Liver (tissue), 8 donors: ENCODE measurements at regions not wholly inside any gene's neighbourhood (a gene's known extent, or its start where the extent isn't known, plus 50 kb on each side); places are given as distances from the start of the nearest gene placed in this dataset.

ENCODE experiments used
- DNase-seq: peaks from one replicate; pipeline ENCODE4 v3.0.0-alpha.2; 2017; ENCODE audit warnings: low spot score
- H3K27ac ChIP-seq, 2 donors: one replicate each; pipeline ENCODE4 v1.7.0; 2013; ENCODE audit warnings: inconsistent platforms in 2 of 2, low read length in 2 of 2, control low read depth in 1 of 2, low read depth in 1 of 2, mild to moderate bottlenecking in 1 of 2
- H3K27me3 ChIP-seq, 4 donors: one replicate each; pipeline versions ENCODE4 v1.6.1 to v1.7.0; 2013; ENCODE audit warnings: low read length in 3 of 4, inconsistent platforms in 1 of 4, mild to moderate bottlenecking in 1 of 4, moderate library complexity in 1 of 4; ENCODE audit not compliant: control insufficient read depth in 4 of 4, insufficient read depth in 4 of 4
- H3K36me3 ChIP-seq, 4 donors: one replicate each; pipeline versions ENCODE4 v1.6.1 to v1.7.0; 2013; ENCODE audit warnings: low read length in 3 of 4, mild to moderate bottlenecking in 3 of 4, low read depth in 1 of 4, moderate library complexity in 1 of 4; ENCODE audit not compliant: control insufficient read depth in 4 of 4, insufficient read depth in 3 of 4
- H3K4me1 ChIP-seq, 4 donors: one replicate each; pipeline versions ENCODE4 v1.6.1 to v1.7.0; 2013; ENCODE audit warnings: low read length in 3 of 4, mild to moderate bottlenecking in 3 of 4, moderate library complexity in 1 of 4; ENCODE audit not compliant: control insufficient read depth in 4 of 4, insufficient read depth in 4 of 4
- H3K4me3 ChIP-seq, 3 donors: one replicate each; pipeline versions ENCODE4 v1.6.1 to v1.7.0; 2013; ENCODE audit warnings: low read length in 3 of 3, control low read depth in 1 of 3, low read depth in 1 of 3, mild to moderate bottlenecking in 1 of 3
- H3K9ac ChIP-seq, 2 donors: one replicate each; pipeline ENCODE4 v1.7.0; 2013; ENCODE audit warnings: low read length in 2 of 2, mild to moderate bottlenecking in 2 of 2, moderate library complexity in 2 of 2, control low read depth in 1 of 2, low read depth in 1 of 2
- H3K9me3 ChIP-seq, 4 donors: one replicate each; pipeline versions ENCODE4 v1.6.1 to v1.7.0; 2013; ENCODE audit warnings: low read length in 3 of 4; ENCODE audit not compliant: control insufficient read depth in 4 of 4
- EGR1 ChIP-seq, 2 donors: IDR thresholded peaks; 2 replicates each; pipeline ENCODE4 v1.6.1; 2016 to 2018; ENCODE audit warnings: antibody characterized with exemption in 2 of 2, low read depth in 2 of 2
- FOXA1 ChIP-seq: IDR thresholded peaks from 2 replicates; pipeline ENCODE4 v1.6.1; 2016; ENCODE audit warnings: antibody characterized with exemption
- FOXA2 ChIP-seq: IDR thresholded peaks from 2 replicates; pipeline ENCODE4 v1.6.1; 2016; ENCODE audit warnings: antibody characterized with exemption
- GABPA ChIP-seq, 2 donors: IDR thresholded peaks in 1 of 2; conservative IDR thresholded peaks in 1 of 2; 2 replicates each; pipeline ENCODE4 v1.6.1; 2016; ENCODE audit warnings: antibody characterized with exemption in 2 of 2, mild to moderate bottlenecking in 1 of 2, moderate library complexity in 1 of 2
- HNF4A ChIP-seq, 2 donors: conservative IDR thresholded peaks; 2 replicates each; pipeline ENCODE4 v1.6.1; 2016; ENCODE audit warnings: antibody characterized with exemption in 2 of 2, mild to moderate bottlenecking in 2 of 2
- HNF4G ChIP-seq: IDR thresholded peaks from 2 replicates; pipeline ENCODE4 v1.6.1; 2016; ENCODE audit warnings: antibody characterized with exemption
- MAX ChIP-seq: IDR thresholded peaks from 2 replicates; pipeline ENCODE4 v1.6.1; 2016; ENCODE audit warnings: antibody characterized with exemption
- NR2F2 ChIP-seq: IDR thresholded peaks from 2 replicates; pipeline ENCODE4 v1.6.1; 2016; ENCODE audit warnings: antibody characterized with exemption
- RAD21 ChIP-seq, 2 donors: IDR thresholded peaks; 2 replicates each; pipeline ENCODE4 v1.6.1; 2016; ENCODE audit warnings: antibody characterized with exemption in 2 of 2, mild to moderate bottlenecking in 2 of 2
- RXRA ChIP-seq, 2 donors: IDR thresholded peaks; 2 replicates each; pipeline ENCODE4 v1.6.1; 2017 to 2018; ENCODE audit warnings: antibody characterized with exemption in 2 of 2, mild to moderate bottlenecking in 1 of 2
- SP1 ChIP-seq: IDR thresholded peaks from 2 replicates; pipeline ENCODE4 v1.6.1; 2018; ENCODE audit warnings: antibody characterized with exemption, mild to moderate bottlenecking
- TAF1 ChIP-seq: conservative IDR thresholded peaks from 2 replicates; pipeline ENCODE4 v1.6.1; 2016; ENCODE audit warnings: antibody characterized with exemption, mild to moderate bottlenecking
- YY1 ChIP-seq: IDR thresholded peaks from 2 replicates; pipeline ENCODE4 v1.6.1; 2016; ENCODE audit warnings: antibody characterized with exemption, mild to moderate bottlenecking
- WGBS: extraction: QIAGEN DNeasy Blood & Tissue Kit; methylation state at CpG from one replicate; pipeline ENCODE4 v1.1.7; 2013; 5-methylcytosine and 5-hydroxymethylcytosine counted together
- TF ChIP-seq, protein P1 (sequence below): fragments of 150-350 bp; IDR thresholded peaks from 2 replicates; pipeline ENCODE4 v1.5.1; 2017; ENCODE audit warnings: improper control_type of control experiment, low read depth, low read length; ENCODE audit not compliant: missing input control
- TF ChIP-seq, protein P2 (sequence below): IDR thresholded peaks from 2 replicates; pipeline ENCODE4 v1.6.1; 2016; ENCODE audit warnings: antibody characterized with exemption
- donor health status: healthy.
- donor health status: healthy.
- donor health status: healthy.
- donor health status: healthy.
- donor health status: healthy.

DNA sequence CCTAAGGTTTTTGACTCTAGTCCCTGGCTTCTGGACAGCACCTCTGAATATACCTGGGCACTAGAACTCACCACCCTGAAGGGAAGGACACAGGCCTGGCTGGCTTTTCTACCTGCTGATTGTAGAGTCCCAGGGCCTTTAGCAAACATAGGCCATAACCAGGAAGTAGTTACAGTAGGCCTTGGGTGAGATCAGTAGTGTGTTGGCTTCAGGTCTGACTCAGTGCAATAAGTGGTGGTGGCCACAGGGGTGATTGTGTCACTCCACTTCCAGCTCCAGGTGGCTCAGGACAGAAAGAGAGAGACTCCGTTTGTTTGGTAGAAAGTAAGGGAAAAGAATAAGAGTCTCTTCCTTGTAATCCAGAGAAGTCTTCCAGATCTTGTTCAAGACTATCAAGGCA lies 101.7 kb upstream of the LGALSL start:
- Histone ChIP-seq H3K4me3 (no peak overlapping the region), H3K9me3 (no peaks in the 10 kb centered on the region), H3K9ac (no peak overlapping the region), H3K36me3 (no peaks in the 10 kb centered on the region), H3K4me1 (no peaks in the 10 kb centered on the region), H3K27me3 (no peaks in the 10 kb centered on the region), H3K27ac (no peak overlapping the region)
- WGBS: 96% methylated on average over 1 of the region's 1 CpG
- no peak for DNase-seq
- TF ChIP-seq TAF1: no peak
- TF ChIP-seq FOXA1: no peak
- no peak for TF ChIP-seq RXRA (IDR thresholded peaks at IDR 0.05)
- TF ChIP-seq YY1: no peak
- TF ChIP-seq, protein P1, sequence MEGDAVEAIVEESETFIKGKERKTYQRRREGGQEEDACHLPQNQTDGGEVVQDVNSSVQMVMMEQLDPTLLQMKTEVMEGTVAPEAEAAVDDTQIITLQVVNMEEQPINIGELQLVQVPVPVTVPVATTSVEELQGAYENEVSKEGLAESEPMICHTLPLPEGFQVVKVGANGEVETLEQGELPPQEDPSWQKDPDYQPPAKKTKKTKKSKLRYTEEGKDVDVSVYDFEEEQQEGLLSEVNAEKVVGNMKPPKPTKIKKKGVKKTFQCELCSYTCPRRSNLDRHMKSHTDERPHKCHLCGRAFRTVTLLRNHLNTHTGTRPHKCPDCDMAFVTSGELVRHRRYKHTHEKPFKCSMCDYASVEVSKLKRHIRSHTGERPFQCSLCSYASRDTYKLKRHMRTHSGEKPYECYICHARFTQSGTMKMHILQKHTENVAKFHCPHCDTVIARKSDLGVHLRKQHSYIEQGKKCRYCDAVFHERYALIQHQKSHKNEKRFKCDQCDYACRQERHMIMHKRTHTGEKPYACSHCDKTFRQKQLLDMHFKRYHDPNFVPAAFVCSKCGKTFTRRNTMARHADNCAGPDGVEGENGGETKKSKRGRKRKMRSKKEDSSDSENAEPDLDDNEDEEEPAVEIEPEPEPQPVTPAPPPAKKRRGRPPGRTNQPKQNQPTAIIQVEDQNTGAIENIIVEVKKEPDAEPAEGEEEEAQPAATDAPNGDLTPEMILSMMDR: no peak
- TF ChIP-seq GABPA (IDR thresholded peaks at IDR 0.05 in 1 of 2, conservative IDR thresholded peaks at IDR 0.05 in 1 of 2): no peak
- TF ChIP-seq FOXA2: no peak

GRCh38 chr2:64354857-64355680 lies 98.9 kb upstream of the LGALSL start:
- TF ChIP-seq EGR1 (IDR thresholded peaks at IDR 0.05; ENCODE audit: low read depth in 2 of 2) (no peak), RAD21 (IDR thresholded peaks at IDR 0.05) (no peak), NR2F2 (no peak), GABPA (IDR thresholded peaks at IDR 0.05 in 1 of 2, conservative IDR thresholded peaks at IDR 0.05 in 1 of 2) (no peak), SP1 (no peak), MAX (no peak), HNF4A (conservative IDR thresholded peaks at IDR 0.05) (no peak), HNF4G (no peak), RXRA (IDR thresholded peaks at IDR 0.05) (no peak)
- TF ChIP-seq, protein P1: no peak
- Histone ChIP-seq H3K36me3 (no peaks in the 10 kb centered on the region), H3K9ac (no peak overlapping the region), H3K4me3 (no peak overlapping the region), H3K4me1 (no peaks in the 10 kb centered on the region), H3K9me3 (peaks cover 0 to 2% (median 0%) of the 10 kb centered on the region in 4 donors), H3K27ac (no peak overlapping the region), H3K27me3 (no peaks in the 10 kb centered on the region)
- WGBS: 83% methylated on average over 11 of the region's 11 CpGs
- DNase-seq: no peak

- TF ChIP-seq, protein P2, sequence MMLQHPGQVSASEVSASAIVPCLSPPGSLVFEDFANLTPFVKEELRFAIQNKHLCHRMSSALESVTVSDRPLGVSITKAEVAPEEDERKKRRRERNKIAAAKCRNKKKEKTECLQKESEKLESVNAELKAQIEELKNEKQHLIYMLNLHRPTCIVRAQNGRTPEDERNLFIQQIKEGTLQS: no peak
- TF ChIP-seq SP1: no peak
- no peak for TF ChIP-seq EGR1 (IDR thresholded peaks at IDR 0.05; ENCODE audit: low read depth in 2 of 2)
- no peak for TF ChIP-seq FOXA1
- no peak for TF ChIP-seq RAD21 (IDR thresholded peaks at IDR 0.05)
- TF ChIP-seq, protein P1: no peak
- TF ChIP-seq HNF4A (conservative IDR thresholded peaks at IDR 0.05): no peak
- no peak for TF ChIP-seq RXRA (IDR thresholded peaks at IDR 0.05)
- no peak for TF ChIP-seq MAX
- no peak overlapping the region for H3K4me3 ChIP-seq
- no peak overlapping the region for H3K27ac ChIP-seq
- WGBS: 81% methylated on average over 2 of the region's 2 CpGs
- DNase-seq: no peak
- H3K9me3 ChIP-seq: peaks cover 0 to 2% (median 0%) of the 10 kb centered on the region in 4 donors
- H3K36me3 ChIP-seq: no peaks in the 10 kb centered on the region
- no peak overlapping the region for H3K9ac ChIP-seq
- H3K27me3 ChIP-seq: no peaks in the 10 kb centered on the region
- H3K4me1 ChIP-seq: no peaks in the 10 kb centered on the region
Measured at GRCh38 chr2:64356906-64357305, 97.1 kb upstream of the LGALSL start.
